ENCODE measurements at regions not wholly inside any gene's neighbourhood (a gene's known extent, or its start where the extent isn't known, plus 50 kb on each side); places are given as distances from the start of the nearest gene placed in this dataset.

DNA sequence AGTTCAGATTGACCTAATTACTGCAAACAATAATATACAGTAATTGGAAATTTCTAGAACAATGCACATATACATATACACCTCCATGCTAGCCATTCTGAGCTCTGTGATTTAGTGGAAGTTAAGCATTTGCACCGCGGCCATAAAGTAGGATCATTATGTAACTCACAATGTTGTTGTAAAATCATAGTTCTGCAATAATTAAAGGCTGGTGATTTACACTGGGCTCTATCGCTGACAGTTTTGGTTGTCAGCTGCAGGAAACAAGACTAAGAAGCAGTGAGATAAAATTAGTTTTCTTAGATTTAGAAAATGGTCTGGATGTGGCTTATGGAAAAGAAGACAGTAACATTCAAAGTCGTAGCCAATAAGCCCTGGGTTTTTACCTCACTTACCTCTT, 776.3 kb downstream of the TMEM121 start:
- BruUV-seq (replicated peaks), result no TSS peak
- H3K27me3 ChIP-seq (replicated peaks; ENCODE audit: insufficient read depth, low read depth, low read length, poor library complexity), result peaks cover 64% of the 10 kb centered on the region
- ChIA-PET CTCF (no interaction called here), POLR2A (ENCODE audit: low non-redundant PET) (no interaction called here)
- intact Hi-C loops (cut with micrococcal nuclease; ENCODE audit: unreplicated experiment), result no loop called here
- TF ChIP-seq, protein P1, sequence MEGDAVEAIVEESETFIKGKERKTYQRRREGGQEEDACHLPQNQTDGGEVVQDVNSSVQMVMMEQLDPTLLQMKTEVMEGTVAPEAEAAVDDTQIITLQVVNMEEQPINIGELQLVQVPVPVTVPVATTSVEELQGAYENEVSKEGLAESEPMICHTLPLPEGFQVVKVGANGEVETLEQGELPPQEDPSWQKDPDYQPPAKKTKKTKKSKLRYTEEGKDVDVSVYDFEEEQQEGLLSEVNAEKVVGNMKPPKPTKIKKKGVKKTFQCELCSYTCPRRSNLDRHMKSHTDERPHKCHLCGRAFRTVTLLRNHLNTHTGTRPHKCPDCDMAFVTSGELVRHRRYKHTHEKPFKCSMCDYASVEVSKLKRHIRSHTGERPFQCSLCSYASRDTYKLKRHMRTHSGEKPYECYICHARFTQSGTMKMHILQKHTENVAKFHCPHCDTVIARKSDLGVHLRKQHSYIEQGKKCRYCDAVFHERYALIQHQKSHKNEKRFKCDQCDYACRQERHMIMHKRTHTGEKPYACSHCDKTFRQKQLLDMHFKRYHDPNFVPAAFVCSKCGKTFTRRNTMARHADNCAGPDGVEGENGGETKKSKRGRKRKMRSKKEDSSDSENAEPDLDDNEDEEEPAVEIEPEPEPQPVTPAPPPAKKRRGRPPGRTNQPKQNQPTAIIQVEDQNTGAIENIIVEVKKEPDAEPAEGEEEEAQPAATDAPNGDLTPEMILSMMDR (conservative IDR thresholded peaks at IDR 0.05; ENCODE audit: low read depth, low read length), result no peak
- TF ChIP-seq EZH2 (IDR thresholded peaks at IDR 0.05; ENCODE audit: borderline replicate concordance, low read depth, low read length, poor library complexity, severe bottlenecking), result peak; percentile 32
- DNase-seq (ENCODE audit: low spot score), result no peak
- no peaks in the 10 kb centered on the region for H3K4me1 ChIP-seq (ENCODE audit: insufficient read depth, low read length, poor library complexity, severe bottlenecking)
- no peaks in the 10 kb centered on the region for H3K36me3 ChIP-seq (ENCODE audit: insufficient read depth, low read length, poor library complexity, severe bottlenecking)
- H3K9me3 ChIP-seq (ENCODE audit: low read depth, low read length, poor library complexity, severe bottlenecking), result no peaks in the 10 kb centered on the region
- H3K27ac ChIP-seq (ENCODE audit: low read depth, low read length, poor library complexity, severe bottlenecking), result no peak overlapping the region
- no peak overlapping the region for H3K4me3 ChIP-seq (ENCODE audit: low read depth, low read length, poor library complexity, severe bottlenecking)

DNA sequence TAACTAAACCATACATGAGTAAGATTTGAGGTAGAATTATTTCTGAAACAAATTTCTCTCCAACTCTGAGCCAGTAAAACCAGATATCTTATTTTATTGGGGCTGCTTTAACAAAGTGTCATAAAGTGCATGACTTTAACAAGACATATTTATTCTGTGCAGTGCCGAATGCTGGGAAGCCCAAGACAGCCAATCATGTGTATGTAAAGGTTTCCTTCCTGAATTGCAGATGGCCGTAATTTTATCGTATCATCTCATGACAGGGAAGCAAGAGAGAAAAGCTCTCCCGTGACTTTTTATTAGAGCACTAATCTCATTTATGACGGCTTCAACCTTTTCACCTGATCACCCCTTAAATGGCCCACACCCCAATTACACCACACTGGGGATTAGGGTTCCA, 777.9 kb downstream of the TMEM121 start:
- H3K9me3 ChIP-seq (ENCODE audit: low read depth, low read length, poor library complexity, severe bottlenecking), result peaks cover 6% of the 10 kb centered on the region
- TF ChIP-seq EZH2 (IDR thresholded peaks at IDR 0.05; ENCODE audit: borderline replicate concordance, low read depth, low read length, poor library complexity, severe bottlenecking), result no peak
- TF ChIP-seq, protein P1 (conservative IDR thresholded peaks at IDR 0.05; ENCODE audit: low read depth, low read length), result no peak
- CTCF ChIA-PET, result no interaction called here

DNA sequence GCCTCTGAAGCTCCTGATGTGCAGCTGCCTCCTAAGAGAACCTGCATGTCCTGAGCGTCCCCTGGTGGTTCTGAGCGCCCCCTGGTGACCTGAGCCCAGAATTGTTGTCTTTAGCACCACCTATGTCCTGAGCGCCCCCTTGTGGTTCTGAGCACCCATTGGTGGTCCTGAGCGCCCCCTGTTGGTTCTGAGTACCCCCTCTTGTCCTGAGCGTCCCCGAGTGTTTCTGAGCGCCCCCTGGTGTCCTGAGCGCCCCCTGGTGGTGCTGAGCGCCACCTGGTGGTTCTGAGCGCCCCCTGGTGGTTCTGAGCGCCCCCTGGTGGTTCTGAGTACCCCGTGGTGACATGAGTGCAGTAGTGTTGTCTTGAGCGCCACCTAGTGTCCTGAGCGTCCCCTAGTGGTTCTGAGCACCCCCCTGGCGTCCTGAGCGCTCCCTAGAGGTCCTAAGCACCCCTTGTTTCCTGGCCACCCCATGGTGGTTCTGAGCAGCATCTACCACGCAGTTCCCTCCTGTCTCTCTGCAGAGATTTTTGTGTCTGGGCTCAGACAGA, 782.5 kb downstream of the TMEM121 start:
- TF ChIP-seq, protein P1 (conservative IDR thresholded peaks at IDR 0.05; ENCODE audit: low read depth, low read length), result peak; percentile 97
- TF ChIP-seq EZH2 (IDR thresholded peaks at IDR 0.05; ENCODE audit: borderline replicate concordance, low read depth, low read length, poor library complexity, severe bottlenecking), result no peak
- peaks cover 6% of the 10 kb centered on the region for H3K9me3 ChIP-seq (ENCODE audit: low read depth, low read length, poor library complexity, severe bottlenecking)
- ChIA-PET CTCF (interaction anchor here (0.7 kb wide), 1 partner anchor 214 kb away, joined by 3 read pairs; no protein-coding TSS in a partner anchor), POLR2A (ENCODE audit: low non-redundant PET) (no interaction called here)
- no peaks in the 10 kb centered on the region for H3K36me3 ChIP-seq (ENCODE audit: insufficient read depth, low read length, poor library complexity, severe bottlenecking)
- no peak overlapping the region for H3K4me3 ChIP-seq (ENCODE audit: low read depth, low read length, poor library complexity, severe bottlenecking)
- no peak overlapping the region for H3K27ac ChIP-seq (ENCODE audit: low read depth, low read length, poor library complexity, severe bottlenecking)
- BruUV-seq (replicated peaks), result no TSS peak
- intact Hi-C loops (cut with micrococcal nuclease; ENCODE audit: unreplicated experiment), result no loop called here
- DNase-seq (ENCODE audit: low spot score), result peak; percentile 64
- no peaks in the 10 kb centered on the region for H3K4me1 ChIP-seq (ENCODE audit: insufficient read depth, low read length, poor library complexity, severe bottlenecking)
- H3K27me3 ChIP-seq (replicated peaks; ENCODE audit: insufficient read depth, low read depth, low read length, poor library complexity), result peaks cover 70% of the 10 kb centered on the region

More for the DNA sequence above, 777.9 kb downstream of the TMEM121 start:
- POLR2A ChIA-PET (ENCODE audit: low non-redundant PET), result no interaction called here
- peaks cover 69% of the 10 kb centered on the region for H3K27me3 ChIP-seq (replicated peaks; ENCODE audit: insufficient read depth, low read depth, low read length, poor library complexity)
- H3K27ac ChIP-seq (ENCODE audit: low read depth, low read length, poor library complexity, severe bottlenecking), result no peak overlapping the region
- H3K36me3 ChIP-seq (ENCODE audit: insufficient read depth, low read length, poor library complexity, severe bottlenecking), result no peaks in the 10 kb centered on the region
- no peak for DNase-seq (ENCODE audit: low spot score)
- intact Hi-C loops (cut with micrococcal nuclease; ENCODE audit: unreplicated experiment), result no loop called here
- no peaks in the 10 kb centered on the region for H3K4me1 ChIP-seq (ENCODE audit: insufficient read depth, low read length, poor library complexity, severe bottlenecking)
- no peak overlapping the region for H3K4me3 ChIP-seq (ENCODE audit: low read depth, low read length, poor library complexity, severe bottlenecking)
- BruUV-seq (replicated peaks), result no TSS peak
